ENCODE measurements at regions not wholly inside any gene's neighbourhood (a gene's known extent, or its start where the extent isn't known, plus 50 kb on each side); places are given as distances from the start of the nearest gene placed in this dataset.

GRCh38 chr6:79302341-79302740 is 67.9 kb upstream of the HMGN3 start:
- no peak for DNase-seq (ENCODE audit: low read depth)

- no peak for DNase-seq (ENCODE audit: low read depth)
Observed at GRCh38 chr6:79301290-79301689, 66.8 kb upstream of the HMGN3 start.

GRCh38 chr6:79296211-79296610 is 61.7 kb upstream of the HMGN3 start:
- no peak for DNase-seq (ENCODE audit: low read depth)

Data from EH (cell line).